Cerebellar cortex (tissue), 1 donor: ENCODE measurements at regions not wholly inside any gene's neighbourhood (a gene's known extent, or its start where the extent isn't known, plus 50 kb on each side); places are given as distances from the start of the nearest gene placed in this dataset.

ENCODE experiments used
- DNase-seq: peaks from one replicate; pipeline ENCODE4 v3.0.0-alpha.2; 2015; ENCODE audit warnings: low spot score

DNA sequence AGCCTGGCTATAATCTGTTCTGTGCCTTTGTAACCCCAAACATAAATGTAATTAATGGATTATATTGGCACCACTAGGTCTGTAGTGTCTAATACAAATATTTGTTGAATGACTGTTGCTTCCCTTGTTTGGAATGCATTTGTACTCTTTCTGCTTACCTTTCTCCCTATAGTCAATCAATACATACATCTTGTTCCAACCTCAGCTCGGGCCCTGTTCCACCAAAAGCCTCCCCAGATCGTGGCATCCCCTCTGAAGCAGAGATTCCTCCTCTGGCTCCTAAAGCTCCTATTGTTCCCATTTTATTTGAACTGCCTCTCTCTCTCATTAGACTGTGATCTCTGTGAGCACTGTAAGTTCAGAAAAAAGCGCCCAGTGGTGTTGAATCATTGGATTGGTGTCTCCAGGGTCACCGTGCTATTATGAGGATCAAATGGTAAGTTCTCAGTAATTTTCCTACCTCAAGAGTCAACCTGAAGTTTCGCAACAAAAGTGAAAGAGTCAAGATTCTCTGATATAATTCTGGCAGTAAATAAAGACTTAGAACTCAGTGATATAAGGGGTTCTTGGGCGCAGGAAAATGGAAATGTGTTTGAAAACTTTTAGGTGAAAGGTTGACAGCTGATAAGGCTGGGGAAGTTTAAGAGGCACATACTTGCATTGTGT lies 151.5 kb downstream of the KLF5 start:
- no peak for DNase-seq

DNA sequence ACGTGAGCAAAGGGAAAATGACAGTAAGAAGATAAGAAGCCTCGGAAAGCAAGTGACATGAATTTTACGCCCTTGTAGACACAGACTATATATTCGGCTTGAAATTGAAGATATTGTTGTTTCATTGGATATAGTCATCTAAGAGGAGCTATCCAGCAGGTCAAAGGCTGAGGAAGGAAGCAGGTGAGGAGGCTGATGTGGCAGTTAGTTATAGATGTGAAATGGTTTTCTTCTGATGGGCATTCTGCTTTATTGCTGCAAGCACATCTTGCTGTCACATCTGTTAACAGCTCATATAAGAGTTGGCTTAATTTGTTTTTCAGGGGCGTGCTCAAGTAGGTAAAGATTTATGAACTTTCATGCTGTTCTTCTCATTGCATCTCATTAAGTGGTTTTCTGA lies 146.1 kb downstream of the KLF5 start:
- DNase-seq: no peak

DNA sequence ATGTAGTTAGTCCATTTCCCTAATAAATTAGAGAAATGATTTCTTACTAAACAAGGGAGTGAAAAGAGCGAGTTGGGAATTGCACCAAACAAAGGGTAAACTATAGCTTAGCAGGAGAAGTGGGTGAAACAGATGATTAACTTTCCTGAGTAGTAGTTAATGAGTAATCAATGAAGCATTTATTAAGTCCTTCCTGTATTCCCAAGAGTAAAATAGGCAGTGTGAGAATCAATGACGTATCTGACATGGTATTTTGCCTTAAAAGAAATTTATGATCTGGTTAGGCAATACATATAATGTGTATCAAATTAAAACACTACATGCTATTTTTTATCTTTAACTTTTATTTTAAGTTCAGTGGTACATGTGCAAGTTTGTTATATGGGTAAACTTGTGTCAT lies 142.8 kb downstream of the KLF5 start:
- no peak for DNase-seq

DNA sequence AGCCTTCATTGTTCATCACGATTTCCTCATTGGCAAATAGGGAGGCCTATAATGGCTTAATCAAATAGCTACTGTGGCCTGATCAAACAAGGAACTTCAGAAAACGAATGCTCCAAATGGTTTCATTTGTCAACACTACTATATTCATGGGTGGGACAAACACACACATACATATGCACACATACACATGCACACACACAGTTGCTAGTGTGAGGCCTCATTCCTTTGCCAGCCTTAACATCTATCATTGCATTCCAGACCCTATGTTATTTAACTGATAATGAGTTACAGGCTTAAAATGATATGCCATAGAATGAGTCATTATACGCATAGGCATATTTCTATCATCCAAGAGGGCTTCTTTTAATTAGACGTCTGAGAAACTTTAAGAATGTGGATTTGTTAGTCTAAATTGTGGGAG lies 140.2 kb downstream of the KLF5 start:
- no peak for DNase-seq

DNA sequence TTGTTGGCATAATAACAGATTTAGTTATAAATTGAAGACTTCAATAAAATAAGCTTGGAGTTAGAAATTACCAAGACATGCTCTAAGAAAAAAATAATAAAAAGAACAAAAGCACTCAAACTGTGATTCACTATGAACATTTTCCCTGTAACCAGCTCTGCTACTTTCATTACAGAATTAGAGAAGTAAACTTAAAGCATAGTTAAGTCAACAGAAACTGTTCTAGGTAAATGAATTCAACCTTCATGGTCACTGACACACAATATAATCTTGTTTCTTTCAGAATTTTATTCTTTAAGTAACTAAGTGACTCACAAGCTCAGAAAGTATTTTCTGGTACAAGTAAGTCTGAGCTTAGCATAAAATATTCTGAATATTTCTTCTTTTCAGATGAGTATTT lies 136.3 kb downstream of the KLF5 start:
- no peak for DNase-seq

DNA sequence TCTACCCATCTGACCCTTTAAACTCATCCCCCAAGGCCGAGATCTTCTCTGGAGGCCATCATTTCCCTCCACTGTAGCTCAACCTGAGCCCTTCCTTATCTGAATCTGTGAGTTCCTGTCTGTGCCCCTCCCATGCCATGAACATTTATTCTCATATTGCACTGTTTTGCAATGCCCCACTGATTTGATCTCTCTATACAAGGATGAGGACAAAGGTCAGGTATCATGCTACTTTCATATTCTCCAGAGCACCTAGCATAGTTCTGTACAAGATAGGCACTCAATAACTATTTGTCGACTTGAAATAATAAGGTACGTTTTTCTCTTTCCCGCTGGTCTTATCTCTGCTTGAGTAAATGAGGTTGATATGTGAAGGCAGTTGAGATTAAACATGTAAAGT lies 135.5 kb downstream of the KLF5 start:
- DNase-seq: no peak

DNA sequence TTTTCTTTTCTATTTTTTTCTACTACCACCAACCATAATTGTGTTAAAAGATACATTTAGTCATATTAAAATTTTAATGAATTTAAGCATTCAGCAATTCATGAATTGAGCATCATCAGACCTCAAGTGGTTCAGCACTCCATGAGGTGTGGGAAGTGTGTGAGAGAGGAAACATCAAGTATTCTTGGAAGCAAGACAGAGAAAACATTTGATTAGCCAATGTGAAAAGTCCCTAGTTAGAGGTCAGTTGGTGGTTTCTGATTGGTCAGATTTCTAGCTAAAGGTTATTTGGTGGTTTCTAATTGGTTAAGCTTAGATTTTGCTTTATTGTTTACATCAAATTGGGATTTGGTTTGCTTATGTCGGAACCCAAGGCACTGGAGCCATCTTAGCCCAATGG lies 134.7 kb downstream of the KLF5 start:
- DNase-seq: no peak

DNA sequence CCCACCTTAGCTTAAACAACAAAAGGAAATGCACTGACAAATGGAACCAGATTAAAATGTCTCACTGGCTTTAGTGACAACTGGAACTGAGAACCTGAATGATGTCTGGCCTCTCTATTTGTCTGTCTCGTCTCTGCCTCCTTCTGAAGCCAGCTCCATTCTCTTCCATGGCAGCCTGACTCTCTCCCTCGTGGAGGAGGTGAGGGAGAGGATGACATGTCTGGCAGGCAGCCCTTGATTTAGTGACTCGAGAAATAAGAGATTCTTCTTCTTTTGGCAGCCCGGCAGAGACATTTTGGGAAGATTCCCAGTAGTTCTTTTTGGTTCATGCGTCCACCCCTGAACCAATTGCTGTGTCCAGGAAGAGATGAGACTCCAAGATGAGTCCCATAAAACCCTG lies 131.7 kb downstream of the KLF5 start:
- no peak for DNase-seq

DNA sequence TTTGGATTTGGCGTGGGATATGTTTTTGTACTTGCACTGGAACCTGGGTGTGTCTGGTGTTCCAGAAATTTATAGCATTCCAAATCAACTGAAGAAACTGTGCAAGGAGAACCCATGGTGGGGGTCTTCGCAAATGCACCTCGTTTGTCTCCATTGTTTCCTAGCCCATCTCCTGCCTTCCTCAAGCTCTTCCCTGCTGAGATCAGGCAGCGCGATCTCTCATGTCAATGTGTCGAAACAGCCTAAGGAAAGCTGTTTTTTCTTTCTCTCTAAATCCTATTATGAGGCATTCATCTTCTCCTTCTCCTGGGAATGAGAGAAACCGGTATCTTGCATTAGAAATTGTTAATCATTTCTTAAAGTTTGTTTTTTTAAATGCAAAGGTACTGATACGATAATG lies 131.0 kb downstream of the KLF5 start:
- no peak for DNase-seq

DNA sequence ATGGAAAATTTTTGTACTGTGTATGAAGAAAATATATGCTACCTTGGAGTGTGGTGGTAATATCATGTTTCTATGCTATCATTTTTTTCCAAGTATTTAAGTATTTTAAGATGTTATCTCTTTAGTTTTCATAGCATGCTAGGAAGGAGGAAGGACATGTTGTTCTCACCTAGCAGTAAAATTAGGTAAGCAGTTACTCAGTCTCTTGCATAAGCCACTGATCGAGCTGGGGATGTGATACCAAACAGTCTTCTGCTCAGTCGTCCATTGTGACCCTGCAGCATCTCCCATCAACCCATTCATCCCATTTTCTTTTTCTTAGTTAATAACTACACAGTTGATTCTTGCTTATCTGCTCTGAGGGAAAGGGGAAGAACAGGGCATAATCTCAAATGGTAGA lies 130.6 kb downstream of the KLF5 start:
- DNase-seq: no peak

DNA sequence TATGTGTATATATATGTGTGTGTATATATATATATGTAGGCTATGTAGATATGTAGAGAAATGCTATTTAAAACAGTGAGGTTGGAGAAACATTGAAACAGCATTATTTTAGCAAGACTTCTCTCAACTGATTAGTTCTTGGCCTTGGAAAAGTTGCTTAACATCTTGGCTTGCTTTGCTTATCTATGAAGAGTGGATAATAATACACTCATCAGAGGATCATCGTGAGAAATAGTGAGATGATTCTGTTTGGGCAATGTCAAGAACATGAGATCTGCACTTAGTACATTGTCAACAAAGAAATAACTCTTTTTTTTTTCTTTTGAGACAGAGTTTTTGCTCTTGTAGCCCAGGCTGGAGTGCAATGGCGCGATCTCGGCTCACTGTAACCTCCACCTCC lies 128.3 kb downstream of the KLF5 start:
- DNase-seq: no peak

DNA sequence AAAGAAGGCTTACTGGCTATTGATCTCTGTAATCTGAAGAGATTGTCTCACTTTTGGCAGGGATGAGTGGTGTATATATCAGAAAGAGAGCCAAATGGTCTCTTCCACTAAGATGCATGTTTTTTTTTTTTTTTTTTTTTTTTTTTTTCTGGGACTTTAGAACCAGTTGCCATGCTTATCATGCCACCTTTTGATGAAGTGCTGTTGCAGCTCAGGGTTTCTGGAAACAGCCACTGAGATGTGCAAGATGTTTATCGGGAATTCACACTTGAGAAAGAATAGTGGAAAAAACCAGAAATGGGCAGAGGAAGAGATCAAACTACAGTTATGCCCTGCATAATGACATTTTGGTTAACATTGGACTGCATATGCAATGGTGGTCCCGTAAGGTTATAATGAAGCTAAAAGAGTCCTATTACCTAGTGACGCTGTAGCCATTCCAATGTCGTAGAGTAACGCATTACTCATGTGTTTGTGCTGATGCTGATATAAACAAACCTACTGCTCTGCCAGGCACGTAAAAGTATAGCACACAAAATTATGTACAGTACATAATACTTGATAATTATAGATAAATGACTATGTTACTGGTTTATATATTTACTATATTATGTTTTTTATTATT lies 121.0 kb downstream of the KLF5 start:
- DNase-seq: no peak

DNA sequence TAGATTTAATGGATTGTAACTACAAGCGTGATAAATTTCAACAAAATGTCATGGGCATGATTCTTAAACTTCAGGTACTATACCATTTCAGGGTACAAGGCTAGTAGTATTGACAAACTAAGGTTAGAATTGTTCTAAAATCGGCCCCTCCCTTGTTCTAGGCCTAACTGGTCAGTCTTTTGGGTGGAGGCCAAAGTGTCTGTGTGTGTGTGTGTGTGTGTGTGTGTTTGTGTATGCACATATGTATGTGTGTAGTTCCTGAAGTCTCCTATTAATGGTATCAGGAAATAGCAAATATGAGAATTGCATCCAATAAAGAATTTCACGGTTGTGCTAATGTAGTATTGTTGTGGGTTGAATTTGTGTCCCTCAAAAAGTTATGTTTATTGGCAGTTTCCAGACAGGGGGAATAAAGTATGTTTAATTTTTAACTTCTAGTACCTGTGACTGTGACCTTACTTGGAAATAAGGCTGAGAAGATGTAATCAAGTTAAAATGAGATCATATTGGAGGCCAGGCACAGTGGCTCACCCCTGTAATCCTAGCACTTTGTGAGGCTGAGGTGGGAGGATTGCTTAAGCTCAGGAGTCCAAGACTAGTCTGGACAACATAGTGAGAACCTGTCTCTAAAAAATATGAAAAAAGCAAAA lies 119.2 kb downstream of the KLF5 start:
- no peak for DNase-seq

DNA sequence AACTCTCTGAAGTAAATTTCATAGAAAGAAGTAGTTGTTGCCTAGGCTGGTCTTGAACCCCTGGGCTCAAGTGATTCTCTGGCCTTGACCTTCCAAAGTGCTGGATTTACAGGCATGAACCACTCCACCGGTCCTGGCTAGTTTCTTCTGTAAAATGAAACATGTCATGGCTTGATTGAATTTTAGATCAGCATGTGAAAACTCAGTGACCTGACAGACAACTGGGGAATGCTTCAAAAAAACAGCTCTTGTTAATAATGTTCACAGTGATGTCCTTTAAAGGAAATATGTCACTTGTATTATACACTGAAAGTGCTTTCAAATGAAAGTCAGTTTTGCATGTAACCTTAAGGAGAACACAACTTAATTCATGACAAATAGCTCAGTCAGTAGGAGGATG lies 118.2 kb downstream of the KLF5 start:
- no peak for DNase-seq

DNA sequence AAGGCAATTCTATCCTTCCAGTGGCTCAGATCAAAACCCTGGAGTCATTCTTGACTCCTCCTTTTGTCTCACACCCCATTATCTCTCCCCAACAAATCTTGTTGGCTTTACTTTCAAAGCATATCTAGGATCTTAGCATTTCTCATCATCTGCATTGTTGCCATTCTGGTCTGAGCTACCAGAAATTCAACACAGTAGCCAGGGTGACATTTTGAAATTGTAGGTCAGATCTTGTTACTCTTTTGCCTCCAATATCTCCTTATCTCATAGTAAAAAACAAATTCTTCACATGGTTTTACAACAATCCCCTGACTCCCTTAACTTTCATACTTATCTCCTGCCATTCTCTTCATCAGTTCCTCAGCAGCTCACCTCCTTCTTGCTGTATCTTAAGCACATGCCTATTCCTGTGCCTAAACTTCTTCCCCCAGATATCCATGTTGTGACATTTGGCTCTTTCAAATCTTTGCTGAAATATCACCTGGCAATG lies 115.8 kb downstream of the KLF5 start:
- no peak for DNase-seq

DNA sequence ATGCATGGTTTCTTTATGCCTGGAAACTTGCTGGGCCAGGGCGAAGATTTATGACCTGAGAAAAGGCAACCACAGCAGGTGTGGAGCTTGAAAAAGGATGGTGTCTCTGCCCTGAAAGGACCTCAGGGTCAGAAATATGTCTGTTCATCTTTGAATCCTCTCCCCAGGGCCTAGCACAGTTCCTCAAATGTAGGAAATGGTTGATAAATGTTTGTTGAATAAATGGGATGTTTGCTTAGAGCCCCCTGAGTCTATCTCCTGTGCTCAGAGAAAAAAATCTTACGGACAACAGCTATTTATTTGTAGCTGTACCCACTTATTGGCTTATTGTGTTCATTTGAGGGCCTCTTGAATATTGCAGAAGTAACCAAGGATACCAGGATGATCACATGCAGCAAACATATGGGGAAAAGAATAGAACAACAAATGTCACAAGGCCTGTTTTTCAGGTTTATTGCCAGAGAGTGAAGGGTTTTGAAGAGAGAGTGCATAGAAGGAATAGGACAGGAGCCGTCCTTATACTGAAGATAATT lies 114.5 kb downstream of the KLF5 start:
- no peak for DNase-seq

DNA sequence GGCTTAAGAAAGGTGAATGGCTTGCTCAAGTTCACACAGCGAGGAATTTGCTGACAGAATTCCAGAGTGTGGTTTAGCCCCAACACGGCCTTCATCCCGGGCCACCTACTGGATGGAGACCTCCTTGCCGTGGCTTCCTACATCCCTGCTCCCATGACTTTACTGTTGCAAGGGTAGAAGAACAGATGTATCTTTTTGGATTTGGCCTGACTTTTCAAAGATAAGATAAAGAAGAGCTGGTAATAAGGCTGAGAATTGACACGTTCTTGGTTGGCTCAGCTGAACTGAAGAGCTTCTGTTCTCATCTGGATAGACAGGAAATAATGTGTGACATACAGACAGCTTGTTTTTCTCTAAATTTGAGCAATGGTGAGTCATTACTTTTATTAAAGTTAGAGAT lies 113.1 kb downstream of the KLF5 start:
- no peak for DNase-seq

DNA sequence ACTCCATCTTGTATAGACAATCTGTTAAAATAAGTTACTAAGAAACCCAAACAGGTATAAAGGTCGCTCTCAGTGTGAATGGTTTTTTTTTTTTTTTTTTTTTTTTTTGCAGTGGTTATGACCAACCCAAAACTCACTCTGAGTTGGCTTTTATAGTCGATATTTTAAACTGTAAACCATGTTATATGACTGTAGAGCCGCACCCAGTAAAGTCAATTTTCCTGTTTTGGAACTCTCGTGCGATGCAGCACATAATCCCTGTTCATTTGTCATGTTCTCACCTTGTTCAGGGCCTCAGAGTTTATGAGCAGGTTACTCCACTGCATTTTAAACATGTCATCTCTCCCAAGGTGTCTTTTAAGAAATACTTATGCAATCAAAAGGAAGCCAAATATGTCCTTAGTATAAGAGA lies 112.5 kb downstream of the KLF5 start:
- DNase-seq: no peak

DNA sequence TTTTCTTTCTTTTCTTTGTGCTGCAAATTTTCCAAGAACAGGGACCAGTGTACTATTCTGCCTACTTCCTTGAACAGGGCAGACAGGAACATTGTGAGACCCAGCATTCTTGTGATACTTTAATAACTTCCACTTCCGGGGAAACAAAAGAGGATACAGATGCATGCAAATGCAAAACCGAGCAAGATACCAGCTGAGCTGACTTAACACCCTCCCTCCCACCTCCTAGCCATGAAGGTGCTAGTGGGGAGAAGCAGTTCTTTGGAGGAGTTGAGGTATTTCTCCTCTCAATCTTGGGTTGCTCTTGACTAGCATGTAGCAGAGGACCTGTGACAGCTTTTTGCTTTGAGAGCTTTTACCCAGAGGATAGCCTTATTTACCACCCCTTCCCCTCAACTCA lies 111.2 kb downstream of the KLF5 start:
- DNase-seq: no peak

DNA sequence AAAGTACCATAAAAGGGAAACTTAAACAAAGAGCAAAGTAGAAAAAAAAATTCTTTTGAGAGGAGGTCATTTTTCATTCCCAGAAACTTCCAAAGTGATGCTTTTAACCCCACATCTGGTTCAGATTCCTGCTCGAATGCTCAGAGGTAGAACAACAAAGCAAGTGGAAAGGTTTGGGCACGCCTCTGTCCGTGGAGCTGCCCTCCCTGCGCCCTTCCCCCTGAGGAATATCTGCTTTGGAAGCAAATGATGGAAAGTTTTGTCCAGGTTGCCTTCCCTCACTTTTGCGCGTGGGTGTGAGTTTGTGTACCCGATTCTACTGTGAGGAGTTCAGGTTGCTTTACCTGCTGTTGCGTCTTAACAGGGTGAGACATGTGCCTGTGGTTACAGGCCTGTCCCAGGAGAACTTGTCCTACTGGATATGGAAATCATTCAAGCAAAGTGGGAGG lies 110.2 kb downstream of the KLF5 start:
- DNase-seq: no peak

DNA sequence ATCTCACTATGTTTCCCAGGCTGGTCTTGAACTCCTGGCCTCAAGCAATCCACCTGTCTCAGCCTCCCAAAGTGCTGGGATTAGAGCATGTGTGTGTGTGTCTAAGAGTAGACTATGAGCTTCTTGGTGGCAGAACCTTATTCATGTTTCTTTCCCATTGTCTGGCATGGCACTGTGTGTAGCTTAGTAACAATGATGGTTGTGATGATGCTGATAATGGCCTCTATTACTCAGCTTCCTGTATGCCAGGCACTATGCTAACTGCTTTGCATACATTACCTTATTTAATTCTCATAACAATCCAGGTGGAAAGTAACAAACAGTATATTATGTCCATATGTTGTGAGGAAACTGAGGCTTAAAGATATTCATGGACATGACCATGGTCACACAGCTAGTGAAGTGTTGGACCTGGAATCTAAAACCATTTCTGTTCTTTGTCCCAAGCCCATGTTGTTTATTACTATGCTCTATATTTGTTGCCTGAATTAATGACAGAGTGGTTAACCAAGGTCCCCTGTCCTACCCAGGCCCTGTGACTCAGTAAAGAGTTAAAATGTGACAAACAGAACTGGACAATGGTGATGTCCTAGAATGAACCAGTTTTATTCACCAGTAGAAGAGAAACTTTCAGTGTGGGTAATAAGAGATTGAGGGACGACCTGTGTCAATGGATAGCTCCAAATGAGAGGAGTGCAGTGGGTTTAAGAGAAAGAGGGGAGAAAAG lies 109.6 kb downstream of the KLF5 start:
- no peak for DNase-seq

DNA sequence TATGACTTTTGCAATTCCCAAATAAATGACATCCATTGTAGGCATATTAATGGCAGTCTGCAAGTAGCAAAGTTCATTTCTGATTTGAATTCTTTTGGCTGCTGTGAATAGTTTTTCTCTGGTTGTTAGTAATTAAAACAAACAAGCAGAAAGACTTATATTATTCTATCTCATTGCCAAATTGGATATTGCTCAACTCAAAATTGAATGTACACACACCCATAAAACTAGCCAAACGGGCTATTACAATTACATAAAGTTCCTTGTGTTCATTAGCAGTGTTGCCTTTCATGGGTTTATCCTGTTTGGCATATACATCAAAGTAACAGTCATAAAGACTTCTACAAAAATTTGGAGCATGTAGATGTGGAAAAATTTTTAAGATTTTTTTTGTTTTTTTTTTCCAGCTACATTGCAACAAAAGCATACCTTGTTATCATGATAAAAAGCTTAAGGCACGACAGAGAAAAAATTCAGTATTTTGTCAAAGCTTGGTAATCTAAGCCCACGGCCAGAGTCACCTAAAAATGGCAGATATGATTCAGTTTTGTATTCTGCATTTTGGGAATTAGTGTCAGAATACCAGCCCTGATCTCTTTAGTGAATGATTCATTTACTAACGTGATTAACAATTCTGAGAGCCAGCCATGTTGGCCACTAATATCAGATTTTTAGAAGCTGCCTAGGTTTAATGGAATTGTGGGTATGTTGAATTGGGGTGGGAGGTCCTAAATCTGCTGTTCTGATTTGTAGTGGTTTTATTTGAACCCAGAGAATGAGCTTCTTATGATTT lies 108.4 kb downstream of the KLF5 start:
- no peak for DNase-seq
